HEK293 (cell line): ENCODE measurements at regions not wholly inside any gene's neighbourhood (a gene's known extent, or its start where the extent isn't known, plus 50 kb on each side); places are given as distances from the start of the nearest gene placed in this dataset.

ENCODE experiments used
- CTCF ChIA-PET: fragments of 350-600 bp; formaldehyde crosslinking; extraction: SDS; loops from one replicate; lab custom pipeline; 2021; ENCODE audit warnings: antibody characterized with exemption; lab: Yijun Ruan, JAX
- POLR2A ChIA-PET: fragments of 300-600 bp; formaldehyde crosslinking; extraction: SDS; loops from one replicate; lab custom pipeline; 2020; ENCODE audit warnings: antibody characterized with exemption, inconsistent platforms; lab: Yijun Ruan, JAX
- H3K27ac ChIP-seq: fragments of 200-500 bp; sonication (Bioruptor generic); 2 replicates; pipeline ENCODE4 v1.5.1; 2014; ENCODE audit warnings: low read depth, low read length, control low read depth, inconsistent platforms; ENCODE audit errors: extremely low read depth
- H3K36me3 ChIP-seq, 2 experiments: fragments of 200-500 bp in 1 of 2; sonication (Bioruptor generic) in 1 of 2; 1 replicate in 1 of 2; 2 replicates in 1 of 2; pipeline ENCODE4 v1.5.1; 2014 to 2017; ENCODE audit warnings: inconsistent platforms in 2 of 2, low read length in 2 of 2; ENCODE audit not compliant: control insufficient read depth in 2 of 2, insufficient read depth in 1 of 2
- H3K4me1 ChIP-seq: fragments of 200-500 bp; sonication (Bioruptor generic); 2 replicates; pipeline ENCODE4 v1.5.1; 2014; ENCODE audit warnings: mild to moderate bottlenecking, low read length, inconsistent platforms; ENCODE audit not compliant: control insufficient read depth, insufficient read depth
- H3K4me3 ChIP-seq: 2 replicates; pipeline ENCODE4 v1.5.1; 2011; ENCODE audit warnings: low read depth, mild to moderate bottlenecking, control low read depth, low read length, moderate library complexity
- H3K9me3 ChIP-seq: fragments of 200-500 bp; sonication (Bioruptor generic); 2 replicates; pipeline ENCODE4 v1.5.1; 2014; ENCODE audit warnings: low read depth, low read length, inconsistent platforms; ENCODE audit not compliant: control insufficient read depth, insufficient read depth
- HOXD13 ChIP-seq: sonication (generic); formaldehyde crosslinking; IDR thresholded peaks from 2 replicates; pipeline ENCODE4 v1.8.0; 2022; ENCODE audit warnings: missing genetic modification reagents, borderline replicate concordance
- KLF1 ChIP-seq: fragments of 450-650 bp; formaldehyde crosslinking; IDR thresholded peaks from 2 replicates; pipeline ENCODE4 v1.5.1; 2016; ENCODE audit warnings: missing biosample characterization, missing genetic modification characterization
- REPIN1 ChIP-seq: fragments of 450-650 bp; formaldehyde crosslinking; IDR thresholded peaks from 2 replicates; pipeline ENCODE4 v1.5.1; 2017; ENCODE audit warnings: missing biosample characterization, missing genetic modification characterization, low read depth
- TSHZ1 ChIP-seq: fragments of 450-650 bp; formaldehyde crosslinking; IDR thresholded peaks from 2 replicates; pipeline ENCODE4 v1.5.1; 2016; ENCODE audit warnings: missing biosample characterization, missing genetic modification characterization, borderline replicate concordance
- ZBTB48 ChIP-seq: fragments of 450-650 bp; formaldehyde crosslinking; IDR thresholded peaks from 2 replicates; pipeline ENCODE4 v1.5.1; 2016; ENCODE audit warnings: missing biosample characterization, missing genetic modification characterization
- ZFP37 ChIP-seq: fragments of 450-650 bp; formaldehyde crosslinking; IDR thresholded peaks from 2 replicates; pipeline ENCODE4 v1.5.1; 2016; ENCODE audit warnings: missing biosample characterization, missing genetic modification characterization
- ZIC2 ChIP-seq: fragments of 450-650 bp; formaldehyde crosslinking; IDR thresholded peaks from 2 replicates; pipeline ENCODE4 v1.5.1; 2016; ENCODE audit warnings: missing biosample characterization, missing genetic modification characterization
- ZNF133 ChIP-seq: fragments of 450-650 bp; formaldehyde crosslinking; IDR thresholded peaks from 2 replicates; pipeline ENCODE4 v1.5.1; 2016; ENCODE audit warnings: missing biosample characterization, missing genetic modification characterization
- ZNF146 ChIP-seq: fragments of 450-650 bp; formaldehyde crosslinking; IDR thresholded peaks from 2 replicates; pipeline ENCODE4 v1.5.1; 2016; ENCODE audit warnings: missing biosample characterization, missing genetic modification characterization
- ZNF214 ChIP-seq: fragments of 450-650 bp; formaldehyde crosslinking; IDR thresholded peaks from 2 replicates; pipeline ENCODE4 v1.5.1; 2017; ENCODE audit warnings: missing biosample characterization, mild to moderate bottlenecking, missing genetic modification characterization, borderline replicate concordance
- ZNF221 ChIP-seq: fragments of 450-650 bp; formaldehyde crosslinking; IDR thresholded peaks from 2 replicates; pipeline ENCODE4 v1.5.1; 2017; ENCODE audit warnings: missing biosample characterization, missing genetic modification characterization, borderline replicate concordance
- ZNF23 ChIP-seq: fragments of 450-650 bp; formaldehyde crosslinking; IDR thresholded peaks from 2 replicates; pipeline ENCODE4 v1.5.1; 2016; ENCODE audit warnings: missing biosample characterization, missing genetic modification characterization, borderline replicate concordance
- ZNF324 ChIP-seq: fragments of 450-650 bp; formaldehyde crosslinking; IDR thresholded peaks from 2 replicates; pipeline ENCODE4 v1.5.1; 2016; ENCODE audit warnings: missing biosample characterization, missing genetic modification characterization
- ZNF350 ChIP-seq: fragments of 450-650 bp; formaldehyde crosslinking; IDR thresholded peaks from 2 replicates; pipeline ENCODE4 v1.5.0; 2017; ENCODE audit warnings: missing biosample characterization, mild to moderate bottlenecking, missing genetic modification characterization
- ZNF394 ChIP-seq: fragments of 450-650 bp; formaldehyde crosslinking; IDR thresholded peaks from 2 replicates; pipeline ENCODE4 v1.5.1; 2016; ENCODE audit warnings: missing biosample characterization, missing genetic modification characterization, mild to moderate bottlenecking, moderate library complexity, borderline replicate concordance
- ZNF398 ChIP-seq: fragments of 450-650 bp; formaldehyde crosslinking; IDR thresholded peaks from 2 replicates; pipeline ENCODE4 v1.5.1; 2017; ENCODE audit warnings: missing biosample characterization, missing genetic modification characterization
- ZNF473 ChIP-seq: fragments of 450-650 bp; formaldehyde crosslinking; IDR thresholded peaks from 2 replicates; pipeline ENCODE4 v1.5.1; 2017; ENCODE audit warnings: missing biosample characterization, missing genetic modification characterization
- ZNF548 ChIP-seq: fragments of 450-650 bp; formaldehyde crosslinking; IDR thresholded peaks from 2 replicates; pipeline ENCODE4 v1.5.1; 2016; ENCODE audit warnings: missing biosample characterization, missing genetic modification characterization
- ZNF555 ChIP-seq: fragments of 450-650 bp; formaldehyde crosslinking; conservative IDR thresholded peaks from 2 replicates; pipeline ENCODE4 v1.5.1; 2017; ENCODE audit warnings: missing biosample characterization, mild to moderate bottlenecking, missing genetic modification characterization, inconsistent platforms
- ZNF580 ChIP-seq: fragments of 450-650 bp; formaldehyde crosslinking; IDR thresholded peaks from 2 replicates; pipeline ENCODE4 v1.5.1; 2016; ENCODE audit warnings: missing biosample characterization, missing genetic modification characterization

- TF ChIP-seq ZNF214 (tag by site-specific recombination): no peak
- TF ChIP-seq ZBTB48 (tag by site-specific recombination): peak; percentile 22; the same call in 1 of the 2 replicates
- TF ChIP-seq ZNF398: no peak
- TF ChIP-seq ZNF221: no peak
- no peak for TF ChIP-seq ZNF580 (tag by site-specific recombination)
- TF ChIP-seq ZNF473 (tag by site-specific recombination): no peak
- TF ChIP-seq TSHZ1 (tag by site-specific recombination): no peak
- 0 out of 2 replicates have a peak, but pooled peaks have one; percentile 20 for TF ChIP-seq ZNF548 (tag by site-specific recombination)
Measured at GRCh38 chr15:85858586-85859375, 64.1 kb upstream of the KLHL25 start (continued).

GRCh38 chr15:85859671-85860070, 64.9 kb upstream of the KLHL25 start:
- no peak overlapping the region for H3K4me3 ChIP-seq
- TF ChIP-seq ZNF394 (tag by site-specific recombination): no peak
- no peaks in the 10 kb centered on the region for H3K36me3 ChIP-seq
- H3K4me1 ChIP-seq: no peaks in the 10 kb centered on the region
- H3K27ac ChIP-seq: no peak overlapping the region
- no peaks in the 10 kb centered on the region for H3K9me3 ChIP-seq
- ChIA-PET CTCF (interaction anchor here (0.6 to 2.0 kb wide), 16 partner anchors 8 to 885 kb away, joined by 3 to 13 read pairs (median 3); no protein-coding TSS in a partner anchor), POLR2A (interaction anchor here (0.7 kb wide), 1 partner anchor 205 kb away, joined by 5 read pairs; no protein-coding TSS in a partner anchor)

- Histone ChIP-seq H3K9me3 (no peaks in the 10 kb centered on the region), H3K4me1 (no peaks in the 10 kb centered on the region), H3K27ac (no peak overlapping the region), H3K4me3 (no peak overlapping the region), H3K36me3 (no peaks in the 10 kb centered on the region)
- POLR2A ChIA-PET: interaction anchor here (0.7 kb wide), 1 partner anchor 204 kb away, joined by 5 read pairs; no protein-coding TSS in a partner anchor
- TF ChIP-seq HOXD13 (CRISPR knock-in tag): no peak
- TF ChIP-seq ZFP37 (tag by site-specific recombination): no peak
- TF ChIP-seq ZNF324 (tag by site-specific recombination): no peak
- TF ChIP-seq REPIN1 (tag by site-specific recombination): no peak
- no peak for TF ChIP-seq ZNF214 (tag by site-specific recombination)
- TF ChIP-seq ZNF350 (tag by site-specific recombination): no peak
- no peak for TF ChIP-seq ZNF555 (tag by site-specific recombination)
- no peak for TF ChIP-seq ZIC2 (tag by site-specific recombination)
- TF ChIP-seq ZNF133: no peak
- TF ChIP-seq KLF1: no peak
- no peak for TF ChIP-seq ZNF23 (tag by site-specific recombination)
- no peak for TF ChIP-seq ZNF146 (tag by site-specific recombination)
- CTCF ChIA-PET: interaction anchor here (0.7 to 2.0 kb wide), 6 partner anchors 37 to 883 kb away, joined by 3 to 13 read pairs (median 3); no protein-coding TSS in a partner anchor
Measured at GRCh38 chr15:85860394-85861161, 65.9 kb upstream of the KLHL25 start.
